PC-9 (cell line): ENCODE measurements at regions not wholly inside any gene's neighbourhood (a gene's known extent, or its start where the extent isn't known, plus 50 kb on each side); places are given as distances from the start of the nearest gene placed in this dataset.

ENCODE experiments used
- CTCF ChIP-seq: fragments of 200-600 bp; sonication (generic); conservative IDR thresholded peaks from 2 replicates; pipeline ENCODE4 v1.6.1; 2017; ENCODE audit warnings: mixed run types, antibody characterized with exemption, mild to moderate bottlenecking, moderate library complexity
- EZH2 ChIP-seq: fragments of 200-600 bp; sonication (generic); IDR thresholded peaks from 2 replicates; pipeline ENCODE4 v1.8.0; 2017; ENCODE audit warnings: antibody characterized with exemption, low read depth

GRCh38 chr1:147077936-147078605 is 94.2 kb downstream of the PRKAB2 start:
- TF ChIP-seq CTCF (no peak), EZH2 (no peak)
